ENCODE measurements at regions not wholly inside any gene's neighbourhood (a gene's known extent, or its start where the extent isn't known, plus 50 kb on each side); places are given as distances from the start of the nearest gene placed in this dataset.

DNA sequence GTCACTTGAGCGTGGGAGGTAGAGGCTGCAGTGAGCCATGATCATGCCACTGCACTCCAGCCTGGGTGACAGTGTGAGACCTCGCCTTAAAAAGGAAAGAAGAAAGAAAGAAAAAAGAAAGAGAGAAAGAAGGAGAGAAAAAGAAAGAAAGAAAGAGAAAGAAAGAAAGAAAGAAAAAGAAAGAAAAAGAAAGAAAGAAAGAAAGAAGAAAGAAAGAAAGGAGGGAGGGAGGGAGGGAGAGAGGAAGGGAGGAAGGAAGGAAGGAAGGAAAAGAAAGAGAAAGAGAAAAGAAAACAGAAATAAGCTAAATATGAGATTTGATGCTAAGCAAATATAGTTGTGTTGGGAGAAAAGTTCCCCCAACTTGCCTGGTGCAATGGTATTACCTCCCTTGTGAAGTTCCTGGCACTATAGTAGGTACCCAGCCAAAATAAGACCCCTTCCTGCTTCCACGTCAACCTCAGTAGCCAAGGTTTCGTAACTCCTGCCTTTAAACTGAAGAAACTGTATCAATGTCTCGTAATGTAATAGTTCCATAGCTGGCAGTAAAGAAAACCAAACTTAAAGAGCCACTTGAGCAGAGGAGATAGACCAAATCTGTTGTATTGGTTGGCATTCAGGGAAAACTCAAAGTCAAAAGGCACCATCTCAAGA lies 88.1 kb upstream of the HNRNPU start:
- H3K79me2 ChIP-seq (replicated peaks; ENCODE audit: insufficient read depth), result no peaks in the 10 kb centered on the region
- no peak overlapping the region for H3K4me2 ChIP-seq
- H2AFZ ChIP-seq, result no peak overlapping the region
- no peaks in the 10 kb centered on the region for H4K20me1 ChIP-seq (replicated peaks; ENCODE audit: insufficient read depth)
- H3K27ac Mint-ChIP-seq, result no peak overlapping the region
- H3K4me3 Mint-ChIP-seq, result no peak overlapping the region
- ATAC-seq (no peak), DNase-seq (ENCODE audit: low spot score) (no peak)
- no peak overlapping the region for H3K4me3 ChIP-seq
- no peaks in the 10 kb centered on the region for H3K36me3 Mint-ChIP-seq (ENCODE audit: low read depth)
- no peaks in the 10 kb centered on the region for H3K4me1 Mint-ChIP-seq
- no peaks in the 10 kb centered on the region for H3F3A ChIP-seq (replicated peaks; ENCODE audit: low read depth)
- H3K27ac ChIP-seq (ENCODE audit: low read depth), result no peak overlapping the region
- no peaks in the 10 kb centered on the region for H3K9me2 ChIP-seq (ENCODE audit: insufficient read depth)
- TF ChIP-seq, protein P1, sequence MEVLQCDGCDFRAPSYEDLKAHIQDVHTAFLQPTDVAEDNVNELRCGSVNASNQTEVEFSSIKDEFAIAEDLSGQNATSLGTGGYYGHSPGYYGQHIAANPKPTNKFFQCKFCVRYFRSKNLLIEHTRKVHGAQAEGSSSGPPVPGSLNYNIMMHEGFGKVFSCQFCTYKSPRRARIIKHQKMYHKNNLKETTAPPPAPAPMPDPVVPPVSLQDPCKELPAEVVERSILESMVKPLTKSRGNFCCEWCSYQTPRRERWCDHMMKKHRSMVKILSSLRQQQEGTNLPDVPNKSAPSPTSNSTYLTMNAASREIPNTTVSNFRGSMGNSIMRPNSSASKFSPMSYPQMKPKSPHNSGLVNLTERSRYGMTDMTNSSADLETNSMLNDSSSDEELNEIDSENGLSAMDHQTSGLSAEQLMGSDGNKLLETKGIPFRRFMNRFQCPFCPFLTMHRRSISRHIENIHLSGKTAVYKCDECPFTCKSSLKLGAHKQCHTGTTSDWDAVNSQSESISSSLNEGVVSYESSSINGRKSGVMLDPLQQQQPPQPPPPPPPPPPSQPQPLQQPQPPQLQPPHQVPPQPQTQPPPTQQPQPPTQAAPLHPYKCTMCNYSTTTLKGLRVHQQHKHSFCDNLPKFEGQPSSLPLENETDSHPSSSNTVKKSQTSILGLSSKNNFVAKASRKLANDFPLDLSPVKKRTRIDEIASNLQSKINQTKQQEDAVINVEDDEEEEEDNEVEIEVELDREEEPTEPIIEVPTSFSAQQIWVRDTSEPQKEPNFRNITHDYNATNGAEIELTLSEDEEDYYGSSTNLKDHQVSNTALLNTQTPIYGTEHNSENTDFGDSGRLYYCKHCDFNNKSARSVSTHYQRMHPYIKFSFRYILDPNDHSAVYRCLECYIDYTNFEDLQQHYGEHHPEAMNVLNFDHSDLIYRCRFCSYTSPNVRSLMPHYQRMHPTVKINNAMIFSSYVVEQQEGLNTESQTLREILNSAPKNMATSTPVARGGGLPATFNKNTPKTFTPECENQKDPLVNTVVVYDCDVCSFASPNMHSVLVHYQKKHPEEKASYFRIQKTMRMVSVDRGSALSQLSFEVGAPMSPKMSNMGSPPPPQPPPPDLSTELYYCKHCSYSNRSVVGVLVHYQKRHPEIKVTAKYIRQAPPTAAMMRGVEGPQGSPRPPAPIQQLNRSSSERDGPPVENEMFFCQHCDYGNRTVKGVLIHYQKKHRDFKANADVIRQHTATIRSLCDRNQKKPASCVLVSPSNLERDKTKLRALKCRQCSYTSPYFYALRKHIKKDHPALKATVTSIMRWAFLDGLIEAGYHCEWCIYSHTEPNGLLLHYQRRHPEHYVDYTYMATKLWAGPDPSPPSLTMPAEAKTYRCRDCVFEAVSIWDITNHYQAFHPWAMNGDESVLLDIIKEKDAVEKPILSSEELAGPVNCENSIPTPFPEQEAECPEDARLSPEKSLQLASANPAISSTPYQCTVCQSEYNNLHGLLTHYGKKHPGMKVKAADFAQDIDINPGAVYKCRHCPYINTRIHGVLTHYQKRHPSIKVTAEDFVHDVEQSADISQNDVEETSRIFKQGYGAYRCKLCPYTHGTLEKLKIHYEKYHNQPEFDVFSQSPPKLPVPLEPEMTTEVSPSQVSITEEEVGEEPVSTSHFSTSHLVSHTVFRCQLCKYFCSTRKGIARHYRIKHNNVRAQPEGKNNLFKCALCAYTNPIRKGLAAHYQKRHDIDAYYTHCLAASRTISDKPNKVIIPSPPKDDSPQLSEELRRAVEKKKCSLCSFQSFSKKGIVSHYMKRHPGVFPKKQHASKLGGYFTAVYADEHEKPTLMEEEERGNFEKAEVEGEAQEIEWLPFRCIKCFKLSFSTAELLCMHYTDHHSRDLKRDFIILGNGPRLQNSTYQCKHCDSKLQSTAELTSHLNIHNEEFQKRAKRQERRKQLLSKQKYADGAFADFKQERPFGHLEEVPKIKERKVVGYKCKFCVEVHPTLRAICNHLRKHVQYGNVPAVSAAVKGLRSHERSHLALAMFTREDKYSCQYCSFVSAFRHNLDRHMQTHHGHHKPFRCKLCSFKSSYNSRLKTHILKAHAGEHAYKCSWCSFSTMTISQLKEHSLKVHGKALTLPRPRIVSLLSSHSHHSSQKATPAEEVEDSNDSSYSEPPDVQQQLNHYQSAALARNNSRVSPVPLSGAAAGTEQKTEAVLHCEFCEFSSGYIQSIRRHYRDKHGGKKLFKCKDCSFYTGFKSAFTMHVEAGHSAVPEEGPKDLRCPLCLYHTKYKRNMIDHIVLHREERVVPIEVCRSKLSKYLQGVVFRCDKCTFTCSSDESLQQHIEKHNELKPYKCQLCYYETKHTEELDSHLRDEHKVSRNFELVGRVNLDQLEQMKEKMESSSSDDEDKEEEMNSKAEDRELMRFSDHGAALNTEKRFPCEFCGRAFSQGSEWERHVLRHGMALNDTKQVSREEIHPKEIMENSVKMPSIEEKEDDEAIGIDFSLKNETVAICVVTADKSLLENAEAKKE (CRISPR knock-in tag; IDR thresholded peaks at IDR 0.05), result no peak
- no peak for TF ChIP-seq EZH2phosphoT487 (IDR thresholded peaks at IDR 0.05; ENCODE audit: unreplicated experiment)
- TF ChIP-seq ZNF114 (CRISPR knock-in tag; IDR thresholded peaks at IDR 0.05), result no peak
- no peak for TF ChIP-seq JUNB (IDR thresholded peaks at IDR 0.05; ENCODE audit: unreplicated experiment)
- TF ChIP-seq STAT1 (IDR thresholded peaks at IDR 0.05; ENCODE audit: unreplicated experiment), result no peak
- TF ChIP-seq ZNF331 (CRISPR knock-in tag; IDR thresholded peaks at IDR 0.05; ENCODE audit: low read depth), result no peak
- TF ChIP-seq, protein P2, sequence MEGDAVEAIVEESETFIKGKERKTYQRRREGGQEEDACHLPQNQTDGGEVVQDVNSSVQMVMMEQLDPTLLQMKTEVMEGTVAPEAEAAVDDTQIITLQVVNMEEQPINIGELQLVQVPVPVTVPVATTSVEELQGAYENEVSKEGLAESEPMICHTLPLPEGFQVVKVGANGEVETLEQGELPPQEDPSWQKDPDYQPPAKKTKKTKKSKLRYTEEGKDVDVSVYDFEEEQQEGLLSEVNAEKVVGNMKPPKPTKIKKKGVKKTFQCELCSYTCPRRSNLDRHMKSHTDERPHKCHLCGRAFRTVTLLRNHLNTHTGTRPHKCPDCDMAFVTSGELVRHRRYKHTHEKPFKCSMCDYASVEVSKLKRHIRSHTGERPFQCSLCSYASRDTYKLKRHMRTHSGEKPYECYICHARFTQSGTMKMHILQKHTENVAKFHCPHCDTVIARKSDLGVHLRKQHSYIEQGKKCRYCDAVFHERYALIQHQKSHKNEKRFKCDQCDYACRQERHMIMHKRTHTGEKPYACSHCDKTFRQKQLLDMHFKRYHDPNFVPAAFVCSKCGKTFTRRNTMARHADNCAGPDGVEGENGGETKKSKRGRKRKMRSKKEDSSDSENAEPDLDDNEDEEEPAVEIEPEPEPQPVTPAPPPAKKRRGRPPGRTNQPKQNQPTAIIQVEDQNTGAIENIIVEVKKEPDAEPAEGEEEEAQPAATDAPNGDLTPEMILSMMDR (conservative IDR thresholded peaks at IDR 0.05; ENCODE audit: low read depth in 2 of 2), result no peak
- TF ChIP-seq EZH2 (IDR thresholded peaks at IDR 0.05; ENCODE audit: low read depth, unreplicated experiment), result no peak
- TF ChIP-seq, protein P3, sequence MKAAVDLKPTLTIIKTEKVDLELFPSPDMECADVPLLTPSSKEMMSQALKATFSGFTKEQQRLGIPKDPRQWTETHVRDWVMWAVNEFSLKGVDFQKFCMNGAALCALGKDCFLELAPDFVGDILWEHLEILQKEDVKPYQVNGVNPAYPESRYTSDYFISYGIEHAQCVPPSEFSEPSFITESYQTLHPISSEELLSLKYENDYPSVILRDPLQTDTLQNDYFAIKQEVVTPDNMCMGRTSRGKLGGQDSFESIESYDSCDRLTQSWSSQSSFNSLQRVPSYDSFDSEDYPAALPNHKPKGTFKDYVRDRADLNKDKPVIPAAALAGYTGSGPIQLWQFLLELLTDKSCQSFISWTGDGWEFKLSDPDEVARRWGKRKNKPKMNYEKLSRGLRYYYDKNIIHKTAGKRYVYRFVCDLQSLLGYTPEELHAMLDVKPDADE (IDR thresholded peaks at IDR 0.05), result no peak
- TF ChIP-seq NANOG (IDR thresholded peaks at IDR 0.05; ENCODE audit: borderline replicate concordance), result no peak
- TF ChIP-seq, protein P4, sequence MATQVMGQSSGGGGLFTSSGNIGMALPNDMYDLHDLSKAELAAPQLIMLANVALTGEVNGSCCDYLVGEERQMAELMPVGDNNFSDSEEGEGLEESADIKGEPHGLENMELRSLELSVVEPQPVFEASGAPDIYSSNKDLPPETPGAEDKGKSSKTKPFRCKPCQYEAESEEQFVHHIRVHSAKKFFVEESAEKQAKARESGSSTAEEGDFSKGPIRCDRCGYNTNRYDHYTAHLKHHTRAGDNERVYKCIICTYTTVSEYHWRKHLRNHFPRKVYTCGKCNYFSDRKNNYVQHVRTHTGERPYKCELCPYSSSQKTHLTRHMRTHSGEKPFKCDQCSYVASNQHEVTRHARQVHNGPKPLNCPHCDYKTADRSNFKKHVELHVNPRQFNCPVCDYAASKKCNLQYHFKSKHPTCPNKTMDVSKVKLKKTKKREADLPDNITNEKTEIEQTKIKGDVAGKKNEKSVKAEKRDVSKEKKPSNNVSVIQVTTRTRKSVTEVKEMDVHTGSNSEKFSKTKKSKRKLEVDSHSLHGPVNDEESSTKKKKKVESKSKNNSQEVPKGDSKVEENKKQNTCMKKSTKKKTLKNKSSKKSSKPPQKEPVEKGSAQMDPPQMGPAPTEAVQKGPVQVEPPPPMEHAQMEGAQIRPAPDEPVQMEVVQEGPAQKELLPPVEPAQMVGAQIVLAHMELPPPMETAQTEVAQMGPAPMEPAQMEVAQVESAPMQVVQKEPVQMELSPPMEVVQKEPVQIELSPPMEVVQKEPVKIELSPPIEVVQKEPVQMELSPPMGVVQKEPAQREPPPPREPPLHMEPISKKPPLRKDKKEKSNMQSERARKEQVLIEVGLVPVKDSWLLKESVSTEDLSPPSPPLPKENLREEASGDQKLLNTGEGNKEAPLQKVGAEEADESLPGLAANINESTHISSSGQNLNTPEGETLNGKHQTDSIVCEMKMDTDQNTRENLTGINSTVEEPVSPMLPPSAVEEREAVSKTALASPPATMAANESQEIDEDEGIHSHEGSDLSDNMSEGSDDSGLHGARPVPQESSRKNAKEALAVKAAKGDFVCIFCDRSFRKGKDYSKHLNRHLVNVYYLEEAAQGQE (IDR thresholded peaks at IDR 0.05; ENCODE audit: unreplicated experiment), result no peak
- TF ChIP-seq CREB1 (CRISPR knock-in tag; IDR thresholded peaks at IDR 0.05; ENCODE audit: low read depth), result no peak
- TF ChIP-seq POLR2AphosphoS5 (IDR thresholded peaks at IDR 0.05; ENCODE audit: low read depth), result no peak
- no peaks in the 10 kb centered on the region for H3K9me3 Mint-ChIP-seq
- no peaks in the 10 kb centered on the region for H3K4me1 ChIP-seq (ENCODE audit: insufficient read depth)
- H3K27me3 Mint-ChIP-seq (ENCODE audit: insufficient read depth, low read depth, poor library complexity), result no peaks in the 10 kb centered on the region
- no peaks in the 10 kb centered on the region for H3K36me3 ChIP-seq (ENCODE audit: insufficient read depth)
- no peaks in the 10 kb centered on the region for H3K27me3 ChIP-seq (ENCODE audit: insufficient read depth)
